ENCODE measurements at regions not wholly inside any gene's neighbourhood (a gene's known extent, or its start where the extent isn't known, plus 50 kb on each side); places are given as distances from the start of the nearest gene placed in this dataset.

DNA sequence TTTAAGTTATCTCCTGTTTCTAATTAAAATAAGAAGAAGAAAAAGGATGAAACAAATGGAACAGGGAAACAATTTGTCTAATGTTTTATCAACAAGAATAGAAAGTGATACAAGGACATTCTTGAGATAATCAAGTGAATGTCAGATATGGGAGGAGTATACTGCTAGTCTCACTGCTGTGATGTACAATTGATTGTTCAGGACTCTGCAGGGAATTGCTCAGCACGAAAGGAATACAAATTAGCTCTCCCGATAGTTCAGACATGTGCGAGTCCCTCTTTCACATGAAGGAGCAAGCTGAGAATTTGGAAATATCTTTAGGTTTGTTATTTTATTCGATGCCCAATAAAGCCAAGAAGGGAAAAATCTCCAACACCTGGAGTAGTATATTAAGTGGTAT, 57.3 kb upstream of the FSTL5 start:
- Histone ChIP-seq H3K9me3 (ENCODE audit: control insufficient read depth, insufficient read depth, low read length) (0 out of 2 replicates have a peak, but pooled peaks cover 4% of the 10 kb centered on the region), H3K4me3 (ENCODE audit: low read depth, low read length) (no peak overlapping the region), H3K27me3 (ENCODE audit: control insufficient read depth, insufficient read depth, low read length) (no peaks in the 10 kb centered on the region), H3K27ac (ENCODE audit: low read depth, low read length) (no peak overlapping the region)
- no peak for DNase-seq (ENCODE audit: low read depth, low spot score)
- ChIA-PET POLR2A (no interaction called here), CTCF (no interaction called here)
- no peak for TF ChIP-seq CTCF (IDR thresholded peaks at IDR 0.05; ENCODE audit: low read depth, low read length)

Measured in AG04450 (cell line).